ENCODE measurements at regions not wholly inside any gene's neighbourhood (a gene's known extent, or its start where the extent isn't known, plus 50 kb on each side); places are given as distances from the start of the nearest gene placed in this dataset.

DNA sequence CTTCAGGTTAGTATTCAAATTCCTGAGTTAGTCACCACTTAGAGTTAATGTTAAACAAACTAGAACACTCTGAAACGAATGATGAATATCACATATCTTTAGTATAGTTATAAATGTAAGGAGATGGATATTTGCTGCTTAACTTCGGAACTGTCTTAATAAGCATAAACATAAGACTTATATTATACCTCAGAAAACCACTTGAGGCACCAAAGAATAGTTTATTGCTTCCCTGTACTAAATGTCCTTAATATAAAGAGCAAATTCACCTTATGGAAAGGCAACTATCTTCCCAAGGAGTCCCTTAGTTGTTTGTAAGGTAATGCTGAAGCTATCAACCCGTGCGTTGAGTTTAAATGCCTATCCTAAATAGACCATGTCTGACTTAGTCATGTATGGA is 300.0 kb upstream of the ADAMTSL1 start:
- DNase-seq (ENCODE audit: insufficient read length, low spot score) (no peak), FAIRE-seq (no peak)
- TF ChIP-seq, protein P1, sequence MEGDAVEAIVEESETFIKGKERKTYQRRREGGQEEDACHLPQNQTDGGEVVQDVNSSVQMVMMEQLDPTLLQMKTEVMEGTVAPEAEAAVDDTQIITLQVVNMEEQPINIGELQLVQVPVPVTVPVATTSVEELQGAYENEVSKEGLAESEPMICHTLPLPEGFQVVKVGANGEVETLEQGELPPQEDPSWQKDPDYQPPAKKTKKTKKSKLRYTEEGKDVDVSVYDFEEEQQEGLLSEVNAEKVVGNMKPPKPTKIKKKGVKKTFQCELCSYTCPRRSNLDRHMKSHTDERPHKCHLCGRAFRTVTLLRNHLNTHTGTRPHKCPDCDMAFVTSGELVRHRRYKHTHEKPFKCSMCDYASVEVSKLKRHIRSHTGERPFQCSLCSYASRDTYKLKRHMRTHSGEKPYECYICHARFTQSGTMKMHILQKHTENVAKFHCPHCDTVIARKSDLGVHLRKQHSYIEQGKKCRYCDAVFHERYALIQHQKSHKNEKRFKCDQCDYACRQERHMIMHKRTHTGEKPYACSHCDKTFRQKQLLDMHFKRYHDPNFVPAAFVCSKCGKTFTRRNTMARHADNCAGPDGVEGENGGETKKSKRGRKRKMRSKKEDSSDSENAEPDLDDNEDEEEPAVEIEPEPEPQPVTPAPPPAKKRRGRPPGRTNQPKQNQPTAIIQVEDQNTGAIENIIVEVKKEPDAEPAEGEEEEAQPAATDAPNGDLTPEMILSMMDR (IDR thresholded peaks at IDR 0.05; ENCODE audit: insufficient read depth, missing control alignments) = no peak

DNA sequence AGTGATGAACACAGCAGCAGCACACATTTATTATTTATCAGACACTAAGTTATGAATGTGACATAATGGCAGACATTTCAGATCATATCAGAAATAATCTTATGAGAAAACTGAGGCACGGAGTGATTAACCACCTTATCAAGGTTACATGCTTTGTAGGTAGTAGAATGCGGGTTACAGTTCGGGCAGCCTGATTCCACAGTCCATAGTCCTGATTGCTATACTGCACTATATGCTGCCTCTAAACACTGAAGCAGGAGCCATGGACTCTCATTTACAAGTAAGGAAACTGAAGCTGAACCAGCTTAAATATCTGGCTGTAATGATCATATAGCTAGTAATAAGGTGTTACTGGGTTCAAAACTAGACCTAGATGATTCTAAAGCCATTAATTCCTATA is 291.3 kb upstream of the ADAMTSL1 start:
- FAIRE-seq (no peak), DNase-seq (ENCODE audit: insufficient read length, low spot score) (no peak)
- TF ChIP-seq, protein P1 (IDR thresholded peaks at IDR 0.05; ENCODE audit: insufficient read depth, missing control alignments) = no peak

DNA sequence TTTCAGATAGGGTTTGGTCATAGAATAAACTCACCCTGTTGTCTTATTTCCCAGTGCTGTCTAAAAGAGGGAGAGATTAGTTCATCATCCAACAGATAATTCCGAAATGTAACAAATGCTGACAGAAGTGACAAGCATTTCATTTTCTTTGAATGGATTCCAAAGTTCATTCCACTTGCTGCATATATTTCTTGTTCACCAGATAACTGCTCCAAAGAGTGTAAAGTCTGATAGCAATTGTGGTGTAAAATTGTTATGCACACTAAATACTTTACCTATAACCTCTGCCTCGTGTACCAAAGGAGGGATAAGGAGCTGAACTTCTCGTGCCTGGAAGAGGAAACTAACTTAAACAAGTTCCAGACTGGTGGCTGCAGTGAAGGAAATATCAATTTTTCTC is 290.0 kb upstream of the ADAMTSL1 start:
- DNase-seq (ENCODE audit: insufficient read length, low spot score) (no peak), FAIRE-seq (no peak)
- TF ChIP-seq, protein P1 (IDR thresholded peaks at IDR 0.05; ENCODE audit: insufficient read depth, missing control alignments) = no peak

DNA sequence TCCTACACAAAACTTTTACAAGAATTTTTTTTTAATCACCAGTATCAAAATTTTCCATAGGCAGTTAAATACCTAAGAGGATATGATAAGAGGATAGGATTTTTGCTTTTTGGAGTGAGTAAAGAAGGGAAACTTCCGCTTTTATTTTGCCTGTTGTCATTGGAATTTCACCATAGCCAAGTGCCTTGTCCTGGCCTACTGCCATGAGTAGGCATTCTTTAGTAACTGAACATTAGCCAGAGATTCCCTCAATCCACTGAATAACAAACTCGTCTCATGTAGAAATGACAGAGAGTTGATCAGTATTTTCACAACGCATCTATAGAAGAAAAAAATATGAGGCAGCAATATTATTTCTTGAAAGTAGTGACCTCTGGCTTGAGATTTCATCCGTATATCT is 289.6 kb upstream of the ADAMTSL1 start:
- DNase-seq (ENCODE audit: insufficient read length, low spot score) (no peak), FAIRE-seq (no peak)
- TF ChIP-seq, protein P1 (IDR thresholded peaks at IDR 0.05; ENCODE audit: insufficient read depth, missing control alignments) = no peak

DNA sequence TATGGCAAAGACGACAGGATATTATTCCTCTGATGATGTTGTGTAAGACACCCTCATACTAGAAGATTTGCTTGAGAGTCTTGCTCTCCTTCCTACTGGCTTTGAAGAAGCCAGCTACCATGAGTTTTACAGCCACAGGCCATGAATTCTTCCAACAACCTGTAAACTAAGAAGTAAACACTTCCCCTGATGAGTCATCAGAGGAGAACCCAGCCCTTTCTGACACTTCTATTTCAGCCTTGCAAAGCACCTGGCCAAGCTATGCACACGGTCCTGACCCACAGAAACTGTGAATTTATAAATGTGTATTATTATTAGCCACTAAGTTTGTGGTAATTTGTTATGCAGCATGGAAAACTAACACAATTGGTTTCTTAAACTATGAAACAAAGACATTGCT is 288.8 kb upstream of the ADAMTSL1 start:
- FAIRE-seq (no peak), DNase-seq (ENCODE audit: insufficient read length, low spot score) (no peak)
- TF ChIP-seq, protein P1 (IDR thresholded peaks at IDR 0.05; ENCODE audit: insufficient read depth, missing control alignments) = no peak

DNA sequence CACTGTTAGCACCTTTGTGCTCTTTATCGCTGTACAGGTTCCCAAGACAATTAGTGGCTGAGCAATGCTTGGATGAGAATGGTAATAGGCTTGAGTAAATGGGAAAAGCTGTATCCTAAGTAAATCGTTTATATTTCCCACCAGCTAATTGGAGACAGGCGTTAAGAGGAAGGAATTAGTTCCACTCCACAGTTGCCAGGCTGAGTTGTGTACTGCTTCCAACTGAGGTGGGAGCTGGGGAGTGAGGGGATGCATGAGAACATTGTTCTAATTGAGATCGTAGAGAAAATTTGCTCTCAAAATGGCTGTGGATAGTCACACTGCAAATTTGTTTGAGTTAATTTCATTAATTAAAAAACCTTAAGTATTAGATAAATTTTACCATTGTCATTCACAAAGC is 285.0 kb upstream of the ADAMTSL1 start:
- TF ChIP-seq, protein P1 (IDR thresholded peaks at IDR 0.05; ENCODE audit: insufficient read depth, missing control alignments) = no peak
- DNase-seq (ENCODE audit: insufficient read length, low spot score) (no peak), FAIRE-seq (no peak)

DNA sequence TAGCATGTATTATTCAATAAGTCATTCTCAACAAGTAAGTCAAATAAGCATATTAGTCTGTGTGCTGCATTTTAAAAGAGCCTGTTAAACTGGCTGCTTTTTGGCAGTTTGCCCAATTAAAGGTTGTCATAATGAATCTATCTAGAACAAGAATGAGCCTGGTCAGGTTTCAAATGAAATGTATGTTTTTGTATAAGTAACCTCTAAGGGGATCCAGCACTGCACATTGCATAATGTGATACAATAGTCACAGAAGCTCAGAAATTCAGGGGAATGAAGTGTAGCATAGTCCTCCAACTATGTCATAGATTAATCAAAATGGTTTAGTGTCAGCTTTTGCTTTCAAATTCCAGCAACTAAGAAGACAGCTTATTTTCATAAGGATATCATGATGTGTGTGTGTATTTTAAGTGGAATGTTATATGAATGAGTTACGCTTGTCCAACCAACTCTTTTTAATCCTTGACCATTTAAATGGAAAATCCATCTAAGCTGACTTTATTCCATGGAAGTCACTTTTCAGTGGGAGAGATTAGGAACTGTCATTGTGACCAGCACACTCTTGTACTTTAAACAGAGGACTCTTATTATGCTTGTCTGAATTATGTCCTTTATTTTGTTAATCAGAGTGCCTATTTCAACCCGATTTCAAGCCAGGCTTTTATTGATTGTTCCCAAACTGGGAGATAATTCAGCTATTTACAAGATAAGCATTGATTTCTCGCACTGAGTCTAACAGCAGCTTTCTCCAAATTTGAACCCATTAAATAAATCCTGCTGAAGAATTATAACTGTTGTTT is 283.9 kb upstream of the ADAMTSL1 start:
- FAIRE-seq (peak; percentile 29), DNase-seq (ENCODE audit: insufficient read length, low spot score) (no peak)
- TF ChIP-seq, protein P1 (IDR thresholded peaks at IDR 0.05; ENCODE audit: insufficient read depth, missing control alignments) = no peak

Data from D721Med (cell line).